Hepatocyte (in vitro differentiated cells): ENCODE measurements at regions not wholly inside any gene's neighbourhood (a gene's known extent, or its start where the extent isn't known, plus 50 kb on each side); places are given as distances from the start of the nearest gene placed in this dataset.

Experiments
- CTCF ChIP-seq: fragments of 200-600 bp; sonication (generic); IDR thresholded peaks from 2 replicates; pipeline ENCODE4 v1.5.1; 2016; ENCODE audit warnings: antibody characterized with exemption, mild to moderate bottlenecking; ENCODE audit not compliant: poor library complexity
- EZH2 ChIP-seq: fragments of 200-600 bp; sonication (generic); IDR thresholded peaks from 2 replicates; pipeline ENCODE4 v1.6.1; 2016; ENCODE audit warnings: antibody characterized with exemption, mild to moderate bottlenecking, borderline replicate concordance
- EZH2phosphoT487 ChIP-seq: fragments of 200-600 bp; sonication (generic); IDR thresholded peaks from one replicate; pipeline ENCODE4 v1.6.1; 2018; ENCODE audit warnings: antibody characterized with exemption, mild to moderate bottlenecking, low read depth, moderate library complexity; ENCODE audit not compliant: unreplicated experiment, severe bottlenecking

DNA sequence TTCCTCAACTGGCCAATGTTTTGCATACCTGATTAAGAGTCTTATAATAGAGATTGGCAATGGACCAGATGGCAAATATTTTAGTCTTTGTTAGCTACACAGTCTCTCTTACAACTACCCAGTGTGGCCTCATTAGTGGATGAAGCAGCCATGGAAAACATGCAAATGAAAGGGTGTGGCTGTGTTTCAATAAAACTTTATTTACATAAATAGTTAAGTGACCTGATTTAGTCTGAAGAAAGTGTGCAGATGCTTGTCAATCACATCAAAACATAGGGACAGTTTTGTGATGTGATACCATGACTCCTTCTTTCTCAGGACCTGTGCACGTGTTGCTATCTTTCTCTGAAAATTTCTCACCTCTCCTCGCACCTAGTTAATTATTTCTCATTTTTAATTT lies 309.8 kb upstream of the GRM7 start:
- TF ChIP-seq EZH2phosphoT487 (no peak), CTCF (no peak), EZH2 (no peak)
